HUES6 (cell line): ENCODE measurements at regions not wholly inside any gene's neighbourhood (a gene's known extent, or its start where the extent isn't known, plus 50 kb on each side); places are given as distances from the start of the nearest gene placed in this dataset.

Experiments used
- H3K27ac ChIP-seq: 2 replicates; pipeline ENCODE4 v1.7.0; 2013; ENCODE audit warnings: low read depth, mild to moderate bottlenecking, low read length, inconsistent platforms
- H3K27me3 ChIP-seq: 2 replicates; pipeline ENCODE4 v1.6.1; 2013; ENCODE audit warnings: low read length; ENCODE audit not compliant: control insufficient read depth, insufficient read depth
- H3K36me3 ChIP-seq: 2 replicates; pipeline ENCODE4 v1.6.1; 2013; ENCODE audit warnings: low read length; ENCODE audit not compliant: control insufficient read depth, insufficient read depth
- H3K4me1 ChIP-seq: 2 replicates; pipeline ENCODE4 v1.6.1; 2013; ENCODE audit warnings: low read length; ENCODE audit not compliant: control insufficient read depth, insufficient read depth
- H3K4me3 ChIP-seq: 2 replicates; pipeline ENCODE4 v1.5.1; 2013; ENCODE audit warnings: low read depth, low read length
- H3K9ac ChIP-seq: one replicate; pipeline ENCODE4 v1.6.1; 2013; ENCODE audit warnings: mild to moderate bottlenecking, low read length
- H3K9me3 ChIP-seq: 2 replicates; pipeline ENCODE4 v1.6.1; 2013; ENCODE audit warnings: low read depth, low read length; ENCODE audit not compliant: control insufficient read depth, insufficient read depth

DNA sequence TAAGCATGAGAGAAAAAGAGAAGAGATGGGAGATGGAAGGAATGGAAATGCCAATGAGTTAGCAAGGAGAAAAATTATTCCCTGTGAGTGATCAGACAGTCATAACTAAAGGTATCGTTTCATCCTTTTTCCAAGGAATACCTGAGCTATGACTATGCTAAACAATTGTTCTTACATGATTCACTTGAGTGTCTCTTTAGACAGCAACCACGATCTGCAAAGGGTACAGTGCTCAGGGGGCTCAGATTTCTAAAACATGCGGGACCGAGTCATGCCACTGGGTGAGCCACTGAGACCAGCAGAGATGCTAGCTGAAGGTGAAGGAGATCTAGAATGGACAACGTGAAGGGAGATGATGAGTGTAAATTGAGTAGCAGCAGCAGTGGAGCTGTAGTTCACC is 78.0 kb upstream of the CTTNBP2 start:
- H3K9ac ChIP-seq, result no peak overlapping the region
- H3K4me3 ChIP-seq, result no peak overlapping the region
- no peak overlapping the region for H3K27ac ChIP-seq
- H3K36me3 ChIP-seq, result no peaks in the 10 kb centered on the region
- no peaks in the 10 kb centered on the region for H3K27me3 ChIP-seq
- H3K9me3 ChIP-seq, result no peaks in the 10 kb centered on the region
- H3K4me1 ChIP-seq, result peaks cover 5% of the 10 kb centered on the region; the same call in 1 of the 2 replicates

DNA sequence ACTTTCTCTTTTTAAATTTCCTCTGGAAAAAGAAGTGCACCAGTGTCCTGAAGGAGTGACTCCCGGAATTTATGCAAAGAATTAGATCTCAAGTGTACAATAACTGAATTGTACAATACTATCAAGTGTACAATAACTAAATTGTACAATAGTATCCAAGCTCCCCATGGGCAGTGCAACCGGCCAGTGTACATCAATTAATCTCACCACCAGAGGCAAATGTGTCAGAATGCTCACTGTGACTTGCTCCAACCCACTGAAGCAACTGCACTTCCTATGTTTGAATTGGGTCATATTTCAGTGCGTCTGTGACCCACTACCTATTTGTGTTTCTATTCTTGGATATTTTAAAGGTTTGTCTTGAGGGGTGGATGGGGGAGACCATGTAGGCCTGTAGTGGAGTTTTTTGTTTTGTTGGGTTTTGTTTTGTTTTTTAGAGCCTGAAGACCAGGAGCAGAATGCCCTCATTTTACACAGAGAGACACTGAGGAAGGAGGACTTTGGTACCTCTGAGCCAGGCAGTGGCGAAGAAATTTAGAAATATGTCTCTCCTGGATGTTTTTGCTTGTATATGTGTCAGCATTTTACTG is 78.5 kb upstream of the CTTNBP2 start:
- H3K36me3 ChIP-seq, result no peaks in the 10 kb centered on the region
- H3K9ac ChIP-seq, result no peak overlapping the region
- no peak overlapping the region for H3K27ac ChIP-seq
- H3K27me3 ChIP-seq, result no peaks in the 10 kb centered on the region
- no peak overlapping the region for H3K4me3 ChIP-seq
- no peaks in the 10 kb centered on the region for H3K4me1 ChIP-seq
- no peaks in the 10 kb centered on the region for H3K9me3 ChIP-seq

GRCh38 chr7:117955046-117955445 is 81.8 kb upstream of the CTTNBP2 start:
- H3K4me1 ChIP-seq, result no peaks in the 10 kb centered on the region
- H3K9ac ChIP-seq, result no peak overlapping the region
- H3K9me3 ChIP-seq, result no peaks in the 10 kb centered on the region
- no peak overlapping the region for H3K27ac ChIP-seq
- no peak overlapping the region for H3K4me3 ChIP-seq
- no peaks in the 10 kb centered on the region for H3K27me3 ChIP-seq
- H3K36me3 ChIP-seq, result no peaks in the 10 kb centered on the region

DNA sequence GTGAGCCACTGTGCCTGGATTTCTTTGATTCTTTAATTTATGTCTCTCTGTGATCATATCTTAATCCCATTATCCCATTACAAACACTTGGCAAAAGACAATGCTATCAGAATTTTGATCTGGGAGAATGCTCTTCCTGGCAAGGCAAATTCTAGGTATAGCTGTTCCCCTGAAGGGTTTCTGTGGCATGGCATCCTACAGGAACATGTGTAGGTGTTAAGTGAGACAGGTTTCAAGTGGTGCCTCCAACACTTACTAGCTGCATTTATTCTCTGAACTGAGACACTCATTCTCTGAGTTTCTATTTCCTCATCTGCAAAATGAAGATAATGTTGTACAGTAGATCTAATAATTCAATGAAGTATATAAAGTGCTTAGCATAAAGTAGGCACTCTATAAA is 87.1 kb upstream of the CTTNBP2 start:
- H3K9ac ChIP-seq, result no peak overlapping the region
- no peaks in the 10 kb centered on the region for H3K9me3 ChIP-seq
- H3K4me1 ChIP-seq, result peaks cover 34% of the 10 kb centered on the region
- no peak overlapping the region for H3K4me3 ChIP-seq
- H3K27ac ChIP-seq, result no peak overlapping the region
- no peaks in the 10 kb centered on the region for H3K36me3 ChIP-seq
- H3K27me3 ChIP-seq, result no peaks in the 10 kb centered on the region

DNA sequence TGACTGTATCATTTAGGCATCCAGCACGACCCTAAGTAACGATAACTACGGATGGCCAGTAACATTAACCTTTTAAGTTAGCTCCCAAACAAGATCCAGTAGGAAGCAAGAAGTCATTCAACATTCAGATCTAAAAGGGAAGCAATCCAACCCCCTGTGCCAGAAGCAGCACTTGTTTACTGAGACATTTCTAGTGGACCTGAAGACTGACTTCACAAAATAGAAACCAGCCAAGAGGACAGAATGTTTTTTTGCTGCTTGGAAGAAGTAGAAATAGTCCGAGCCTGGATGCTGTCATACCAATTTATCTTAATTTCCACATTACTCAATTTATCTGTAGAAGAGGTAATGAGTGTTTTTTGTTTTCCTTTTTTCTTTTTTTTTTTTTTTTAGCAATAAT is 88.0 kb upstream of the CTTNBP2 start:
- H3K27me3 ChIP-seq, result no peaks in the 10 kb centered on the region
- H3K9ac ChIP-seq, result no peak overlapping the region
- H3K27ac ChIP-seq, result no peak overlapping the region
- H3K4me1 ChIP-seq, result peaks cover 34% of the 10 kb centered on the region
- H3K4me3 ChIP-seq, result no peak overlapping the region
- H3K36me3 ChIP-seq, result no peaks in the 10 kb centered on the region
- H3K9me3 ChIP-seq, result no peaks in the 10 kb centered on the region

DNA sequence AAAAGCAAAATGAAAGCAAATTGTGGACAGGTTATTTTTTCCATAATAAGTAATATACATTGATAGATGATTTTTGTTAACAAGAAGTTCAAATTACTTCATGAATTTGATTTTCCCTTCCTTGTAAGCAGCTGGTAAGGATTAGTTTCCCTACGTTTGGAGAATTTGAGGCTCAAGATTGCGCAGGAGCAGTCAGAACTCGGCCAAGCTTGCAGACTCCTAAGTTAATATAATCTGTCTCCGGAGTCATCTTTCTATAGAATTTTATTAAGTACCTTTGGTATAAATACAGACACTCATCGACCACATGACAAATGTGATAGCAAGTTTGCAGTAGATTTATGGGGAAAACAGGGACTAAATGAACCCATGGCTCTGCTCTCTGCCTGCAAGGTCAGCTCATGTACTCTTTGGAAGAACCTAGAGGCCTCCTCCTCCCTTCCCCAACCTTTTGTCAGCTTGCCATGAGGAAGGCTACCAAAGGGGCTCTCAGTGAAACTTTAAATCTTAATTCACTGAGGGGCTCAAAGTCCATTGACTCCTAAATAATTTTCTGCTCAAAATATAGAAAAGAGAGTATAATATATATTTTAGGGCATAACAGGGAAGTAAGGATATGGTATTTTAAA is 89.2 kb upstream of the CTTNBP2 start:
- H3K9ac ChIP-seq, result no peak overlapping the region
- H3K4me1 ChIP-seq, result peaks cover 34% of the 10 kb centered on the region
- H3K36me3 ChIP-seq, result no peaks in the 10 kb centered on the region
- no peaks in the 10 kb centered on the region for H3K27me3 ChIP-seq
- H3K27ac ChIP-seq, result no peak overlapping the region
- no peaks in the 10 kb centered on the region for H3K9me3 ChIP-seq
- no peak overlapping the region for H3K4me3 ChIP-seq

- Histone ChIP-seq H3K27me3 (no peaks in the 10 kb centered on the region), H3K9me3 (no peaks in the 10 kb centered on the region), H3K9ac (no peak overlapping the region), H3K4me3 (no peak overlapping the region), H3K4me1 (peaks cover 34% of the 10 kb centered on the region), H3K36me3 (no peaks in the 10 kb centered on the region), H3K27ac (no peak overlapping the region)
Observed at GRCh38 chr7:117963264-117964197, 90.3 kb upstream of the CTTNBP2 start.

GRCh38 chr7:117970801-117971200 is 97.6 kb upstream of the CTTNBP2 start:
- H3K27ac ChIP-seq, result no peak overlapping the region
- H3K4me3 ChIP-seq, result no peak overlapping the region
- no peaks in the 10 kb centered on the region for H3K9me3 ChIP-seq
- H3K4me1 ChIP-seq, result no peaks in the 10 kb centered on the region
- H3K36me3 ChIP-seq, result no peaks in the 10 kb centered on the region
- no peak overlapping the region for H3K9ac ChIP-seq
- no peaks in the 10 kb centered on the region for H3K27me3 ChIP-seq

DNA sequence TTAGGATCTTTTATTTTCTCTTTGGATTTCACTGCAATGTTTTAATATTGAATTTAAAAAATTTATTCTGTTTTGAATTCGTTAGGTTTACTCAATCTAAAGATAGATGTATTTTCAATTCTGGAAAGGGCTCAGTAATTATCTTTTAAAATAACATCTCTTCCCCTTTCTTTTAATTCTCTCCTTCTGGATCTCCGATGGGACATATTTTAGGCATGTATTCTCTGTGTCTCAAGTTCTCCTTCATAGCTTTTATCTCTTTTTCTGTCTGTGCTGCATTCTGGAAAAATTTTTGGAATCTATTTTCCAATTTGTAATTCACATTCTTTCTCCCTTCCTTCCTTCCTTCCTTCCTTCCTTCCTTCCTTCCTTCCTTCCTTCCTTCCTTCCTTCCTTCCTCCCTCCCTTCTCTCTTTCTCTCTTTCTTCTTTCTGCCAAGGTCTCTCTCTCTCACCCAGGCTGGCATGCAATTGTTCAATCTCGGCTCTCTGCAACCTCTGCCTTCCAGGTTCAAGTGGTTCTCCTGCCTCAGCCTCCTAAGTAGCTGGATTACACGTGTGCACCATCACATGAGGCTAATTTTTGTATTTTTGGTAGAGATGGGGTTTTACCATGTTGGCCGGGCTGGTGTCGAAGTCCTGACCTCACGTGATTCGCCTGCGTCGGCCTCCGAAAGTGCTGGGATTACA is 98.5 kb upstream of the CTTNBP2 start:
- Histone ChIP-seq H3K27ac (no peak overlapping the region), H3K9ac (no peak overlapping the region), H3K4me1 (no peaks in the 10 kb centered on the region), H3K36me3 (no peaks in the 10 kb centered on the region), H3K4me3 (no peak overlapping the region), H3K9me3 (no peaks in the 10 kb centered on the region), H3K27me3 (no peaks in the 10 kb centered on the region)

GRCh38 chr7:117972606-117973005 is 99.4 kb upstream of the CTTNBP2 start:
- H3K4me1 ChIP-seq, result no peaks in the 10 kb centered on the region
- no peak overlapping the region for H3K27ac ChIP-seq
- no peak overlapping the region for H3K4me3 ChIP-seq
- no peaks in the 10 kb centered on the region for H3K36me3 ChIP-seq
- H3K9me3 ChIP-seq, result no peaks in the 10 kb centered on the region
- H3K27me3 ChIP-seq, result no peaks in the 10 kb centered on the region
- no peak overlapping the region for H3K9ac ChIP-seq

- H3K27me3 ChIP-seq, result no peaks in the 10 kb centered on the region
- no peaks in the 10 kb centered on the region for H3K4me1 ChIP-seq
- no peak overlapping the region for H3K27ac ChIP-seq
- no peak overlapping the region for H3K9ac ChIP-seq
- no peak overlapping the region for H3K4me3 ChIP-seq
- H3K9me3 ChIP-seq, result no peaks in the 10 kb centered on the region
- no peaks in the 10 kb centered on the region for H3K36me3 ChIP-seq
Observed at GRCh38 chr7:117973975-117974374, 100.7 kb upstream of the CTTNBP2 start.
